HG02852 (cell line): ENCODE measurements at regions not wholly inside any gene's neighbourhood (a gene's known extent, or its start where the extent isn't known, plus 50 kb on each side); places are given as distances from the start of the nearest gene placed in this dataset.
"Not testable (repeated sequence)": the region's sequence is repeated elsewhere in the genome, so short reads cannot be mapped to it uniquely, and the experiment has no call there.

Experiments
- ATAC-seq: cut with Tn5 transposase; IDR thresholded peaks from one replicate; pipeline ENCODE4 v1.9.1; 2021; ENCODE audit warnings: mild to moderate bottlenecking, moderate library complexity; ENCODE audit not compliant: unreplicated experiment

- ATAC-seq: no peak
Observed at GRCh38 chr9:24090566-24090965, 264.5 kb upstream of the ELAVL2 start.

- ATAC-seq: no peak
Observed at GRCh38 chr9:24073666-24074065, 247.6 kb upstream of the ELAVL2 start.

GRCh38 chr9:24073007-24073592 is 247.1 kb upstream of the ELAVL2 start:
- no peak for ATAC-seq

- no peak for ATAC-seq
Observed at GRCh38 chr9:24071716-24072115, 245.7 kb upstream of the ELAVL2 start.

GRCh38 chr9:24071091-24071490 is 245.1 kb upstream of the ELAVL2 start:
- ATAC-seq: no peak

- not testable (repeated sequence) for ATAC-seq
Observed at GRCh38 chr9:24067107-24067506, 241.1 kb upstream of the ELAVL2 start.

GRCh38 chr9:24059651-24060050 is 233.6 kb upstream of the ELAVL2 start:
- ATAC-seq: no peak

- ATAC-seq: no peak
Observed at GRCh38 chr9:24051587-24051986, 225.5 kb upstream of the ELAVL2 start.

GRCh38 chr9:24050239-24050638 is 224.2 kb upstream of the ELAVL2 start:
- ATAC-seq: not testable (repeated sequence)

- no peak for ATAC-seq
Observed at GRCh38 chr9:24045150-24045549, 219.1 kb upstream of the ELAVL2 start.

GRCh38 chr9:24044576-24044975 is 218.5 kb upstream of the ELAVL2 start:
- no peak for ATAC-seq

GRCh38 chr9:24041160-24041690 is 215.2 kb upstream of the ELAVL2 start:
- no peak for ATAC-seq

GRCh38 chr9:24036459-24036858 is 210.4 kb upstream of the ELAVL2 start:
- no peak for ATAC-seq

GRCh38 chr9:24035816-24036215 is 209.8 kb upstream of the ELAVL2 start:
- ATAC-seq: no peak

- no peak for ATAC-seq
Observed at GRCh38 chr9:24011881-24012280, 185.8 kb upstream of the ELAVL2 start.

- ATAC-seq: no peak
Observed at GRCh38 chr9:24011009-24011717, 185.1 kb upstream of the ELAVL2 start.

- ATAC-seq: no peak
Observed at GRCh38 chr9:24009322-24009721, 183.3 kb upstream of the ELAVL2 start.

- ATAC-seq: no peak
Observed at GRCh38 chr9:24007185-24007584, 181.1 kb upstream of the ELAVL2 start.

- ATAC-seq: not testable (repeated sequence)
Observed at GRCh38 chr9:23991874-23992273, 165.8 kb upstream of the ELAVL2 start.

- no peak for ATAC-seq
Observed at GRCh38 chr9:23979491-23979890, 153.5 kb upstream of the ELAVL2 start.

- ATAC-seq: no peak
Observed at GRCh38 chr9:23962101-23962500, 136.1 kb upstream of the ELAVL2 start.

GRCh38 chr9:23945897-23946296 is 119.9 kb upstream of the ELAVL2 start:
- ATAC-seq: no peak
